Small intestine (tissue), 7 donors: ENCODE measurements at regions not wholly inside any gene's neighbourhood (a gene's known extent, or its start where the extent isn't known, plus 50 kb on each side); places are given as distances from the start of the nearest gene placed in this dataset.

Experiments
- DNase-seq, 2 donors: peaks; one replicate each; pipeline versions ENCODE4 v3.0.0 to v3.0.0-alpha.2; 2013
- FAIRE-seq: peaks from 2 replicates; lab custom pipeline; 2012; peaks lifted over from hg19 to GRCh38; lab: Jason Lieb, UNC
- H3K27ac ChIP-seq, 3 donors: one replicate each; pipeline ENCODE4 v1.5.1; 2013; ENCODE audit warnings: low read length in 2 of 3, mild to moderate bottlenecking in 2 of 3, control low read depth in 1 of 3, inconsistent platforms in 1 of 3, low read depth in 1 of 3, moderate library complexity in 1 of 3
- H3K27me3 ChIP-seq, 3 donors: one replicate each; pipeline ENCODE4 v1.6.1; 2013; ENCODE audit warnings: low read length in 3 of 3, inconsistent platforms in 1 of 3; ENCODE audit not compliant: control insufficient read depth in 3 of 3, insufficient read depth in 3 of 3
- H3K36me3 ChIP-seq, 3 donors: one replicate each; pipeline ENCODE4 v1.6.1; 2013; ENCODE audit warnings: low read length in 3 of 3, inconsistent platforms in 1 of 3, low read depth in 1 of 3, mild to moderate bottlenecking in 1 of 3, moderate library complexity in 1 of 3; ENCODE audit not compliant: control insufficient read depth in 3 of 3, insufficient read depth in 2 of 3
- H3K4me1 ChIP-seq, 3 donors: one replicate each; pipeline ENCODE4 v1.6.1; 2013; ENCODE audit warnings: low read length in 2 of 3, inconsistent platforms in 1 of 3, low read depth in 1 of 3, mild to moderate bottlenecking in 1 of 3, moderate library complexity in 1 of 3; ENCODE audit not compliant: control insufficient read depth in 3 of 3, insufficient read depth in 2 of 3
- H3K4me3 ChIP-seq, 3 donors: one replicate each; pipeline ENCODE4 v1.5.1; 2013; ENCODE audit warnings: low read length in 3 of 3, control low read depth in 1 of 3, inconsistent platforms in 1 of 3, low read depth in 1 of 3, mild to moderate bottlenecking in 1 of 3, moderate library complexity in 1 of 3
- H3K9me3 ChIP-seq, 2 donors: one replicate each; pipeline ENCODE4 v1.6.1; 2013; ENCODE audit warnings: low read depth in 1 of 2, low read length in 1 of 2; ENCODE audit not compliant: control insufficient read depth in 2 of 2, insufficient read depth in 1 of 2
- WGBS, 3 donors: extraction: QIAGEN DNeasy Blood & Tissue Kit; methylation state at CpG; one replicate each; pipeline ENCODE4 v1.1.7; 2013; 5-methylcytosine and 5-hydroxymethylcytosine counted together
- donor health status: healthy with polysubstance abuse.
- donor health status: control.
- donor health status: control.
- donor health status: Bipolar disorder and iron deficiency.
- donor health status: healthy.

GRCh38 chr11:115678942-115679341, 174.7 kb upstream of the CADM1 start:
- 49 to 70% (median 55%) methylated on average over 5 of the region's 5 CpGs for WGBS, 3 donors
- no peaks in the 10 kb centered on the region for H3K9me3 ChIP-seq
- peak; percentile 25 to 56 for DNase-seq

GRCh38 chr11:115677190-115677589, 173.0 kb upstream of the CADM1 start:
- WGBS, 3 donors: 82 to 90% (median 85%) methylated on average over 4 of the region's 4 CpGs

More at GRCh38 chr11:115678942-115679341, 174.7 kb upstream of the CADM1 start:
- Histone ChIP-seq H3K4me1 (no peaks in the 10 kb centered on the region), H3K27ac (no peak overlapping the region), H3K4me3 (no peak overlapping the region), H3K27me3 (no peaks in the 10 kb centered on the region), H3K36me3 (no peaks in the 10 kb centered on the region)
- FAIRE-seq: no peak

GRCh38 chr11:115676768-115677167, 172.6 kb upstream of the CADM1 start:
- no peak overlapping the region for H3K27ac ChIP-seq
- no peaks in the 10 kb centered on the region for H3K36me3 ChIP-seq
- no peaks in the 10 kb centered on the region for H3K9me3 ChIP-seq
- FAIRE-seq (no peak), DNase-seq (no peak)
- H3K27me3 ChIP-seq: no peaks in the 10 kb centered on the region
- H3K4me1 ChIP-seq: no peaks in the 10 kb centered on the region
- no peak overlapping the region for H3K4me3 ChIP-seq
- 86 to 94% (median 89%) methylated on average over 4 of the region's 4 CpGs for WGBS, 3 donors

More at GRCh38 chr11:115677190-115677589, 173.0 kb upstream of the CADM1 start:
- FAIRE-seq: no peak
- Histone ChIP-seq H3K27ac (no peak overlapping the region), H3K36me3 (no peaks in the 10 kb centered on the region), H3K9me3 (no peaks in the 10 kb centered on the region), H3K27me3 (no peaks in the 10 kb centered on the region), H3K4me3 (no peak overlapping the region), H3K4me1 (no peaks in the 10 kb centered on the region)
- no peak for DNase-seq

- 82 to 91% (median 89%) methylated on average over 4 of the region's 4 CpGs for WGBS, 3 donors
- no peak for DNase-seq
These were observed 172.0 kb upstream of the CADM1 start for GRCh38 chr11:115676206-115676605.

GRCh38 chr11:115674937-115675544, 170.8 kb upstream of the CADM1 start:
- H3K9me3 ChIP-seq: no peaks in the 10 kb centered on the region
- no peak overlapping the region for H3K27ac ChIP-seq
- no peaks in the 10 kb centered on the region for H3K36me3 ChIP-seq
- FAIRE-seq: no peak
- H3K4me3 ChIP-seq: no peak overlapping the region
- H3K27me3 ChIP-seq: no peaks in the 10 kb centered on the region
- no peaks in the 10 kb centered on the region for H3K4me1 ChIP-seq
- 92 to 97% (median 93%) methylated on average over 14 of the region's 14 CpGs for WGBS, 3 donors
- no peak for DNase-seq

More at GRCh38 chr11:115676206-115676605, 172.0 kb upstream of the CADM1 start:
- Histone ChIP-seq H3K9me3 (no peaks in the 10 kb centered on the region), H3K4me1 (no peaks in the 10 kb centered on the region), H3K36me3 (no peaks in the 10 kb centered on the region), H3K4me3 (no peak overlapping the region), H3K27me3 (no peaks in the 10 kb centered on the region), H3K27ac (no peak overlapping the region)
- no peak for FAIRE-seq

- FAIRE-seq (no peak), DNase-seq (no peak)
- H3K36me3 ChIP-seq: no peaks in the 10 kb centered on the region
- no peak overlapping the region for H3K27ac ChIP-seq
- no peaks in the 10 kb centered on the region for H3K9me3 ChIP-seq
- no peaks in the 10 kb centered on the region for H3K4me1 ChIP-seq
- H3K4me3 ChIP-seq: no peak overlapping the region
- 81 to 88% (median 84%) methylated on average over 16 of the region's 16 CpGs for WGBS, 3 donors
- peaks cover 0 to 2% (median 0%) of the 10 kb centered on the region in 3 donors for H3K27me3 ChIP-seq
These were observed 170.1 kb upstream of the CADM1 start for GRCh38 chr11:115674176-115674936.

GRCh38 chr11:115673720-115674119, 169.5 kb upstream of the CADM1 start:
- WGBS, 3 donors: 88 to 94% (median 92%) methylated on average over 3 of the region's 3 CpGs
- no peaks in the 10 kb centered on the region for H3K9me3 ChIP-seq
- H3K4me1 ChIP-seq: no peaks in the 10 kb centered on the region
- H3K36me3 ChIP-seq: no peaks in the 10 kb centered on the region
- FAIRE-seq (no peak), DNase-seq (no peak)
- H3K27me3 ChIP-seq: peaks cover 0 to 2% (median 0%) of the 10 kb centered on the region in 3 donors
- no peak overlapping the region for H3K27ac ChIP-seq
- H3K4me3 ChIP-seq: no peak overlapping the region

GRCh38 chr11:115672999-115673411, 168.8 kb upstream of the CADM1 start:
- Histone ChIP-seq H3K36me3 (no peaks in the 10 kb centered on the region), H3K27ac (no peak overlapping the region), H3K27me3 (peaks cover 0 to 2% (median 0%) of the 10 kb centered on the region in 3 donors), H3K4me1 (no peaks in the 10 kb centered on the region), H3K9me3 (no peaks in the 10 kb centered on the region), H3K4me3 (no peak overlapping the region)
- 75 to 86% (median 80%) methylated on average over 4 of the region's 4 CpGs for WGBS, 3 donors
- no peak for DNase-seq
- FAIRE-seq: no peak
